ENCODE measurements at regions not wholly inside any gene's neighbourhood (a gene's known extent, or its start where the extent isn't known, plus 50 kb on each side); places are given as distances from the start of the nearest gene placed in this dataset.

- no peaks in the 10 kb centered on the region for H3K36me3 ChIP-seq
- 22% methylated on average over 2 of the region's 2 CpGs for WGBS
- no peak overlapping the region for H3K4me3 ChIP-seq
- TF ChIP-seq CTCF (IDR thresholded peaks at IDR 0.05) (no peak), POLR2AphosphoS5 (IDR thresholded peaks at IDR 0.05) (no peak), POLR2A (IDR thresholded peaks at IDR 0.05) (no peak)
- intact Hi-C loops (cut with DNase I) = no loop called here
- no peaks in the 10 kb centered on the region for H3K4me1 ChIP-seq (replicated peaks)
- H3K27me3 ChIP-seq (replicated peaks; ENCODE audit: insufficient read depth) = no peaks in the 10 kb centered on the region
- H3K9me3 ChIP-seq = no peaks in the 10 kb centered on the region
- H3K27ac ChIP-seq = no peak overlapping the region
- no peak for DNase-seq (ENCODE audit: low spot score)
These were observed 134.2 kb downstream of the TLR5 start for GRCh38 chr1:223008808-223009207.

GRCh38 chr1:223009406-223009805, 133.6 kb downstream of the TLR5 start:
- Histone ChIP-seq H3K9me3 (no peaks in the 10 kb centered on the region), H3K4me3 (no peak overlapping the region), H3K27me3 (replicated peaks; ENCODE audit: insufficient read depth) (no peaks in the 10 kb centered on the region), H3K27ac (no peak overlapping the region), H3K4me1 (replicated peaks) (no peaks in the 10 kb centered on the region), H3K36me3 (no peaks in the 10 kb centered on the region)
- TF ChIP-seq CTCF (IDR thresholded peaks at IDR 0.05) (no peak), POLR2AphosphoS5 (IDR thresholded peaks at IDR 0.05) (no peak), POLR2A (IDR thresholded peaks at IDR 0.05) (no peak)
- DNase-seq (ENCODE audit: low spot score) = no peak
- WGBS = 81% methylated on average over 2 of the region's 3 CpGs
- intact Hi-C loops (cut with DNase I) = no loop called here

GRCh38 chr1:223010582-223011504, 132.2 kb downstream of the TLR5 start:
- Histone ChIP-seq H3K4me1 (replicated peaks) (no peaks in the 10 kb centered on the region), H3K27ac (no peak overlapping the region), H3K4me3 (no peak overlapping the region), H3K36me3 (no peaks in the 10 kb centered on the region), H3K9me3 (no peaks in the 10 kb centered on the region), H3K27me3 (replicated peaks; ENCODE audit: insufficient read depth) (no peaks in the 10 kb centered on the region)
- intact Hi-C loops (cut with DNase I) = no loop called here
- no peak for DNase-seq (ENCODE audit: low spot score)
- no peak for TF ChIP-seq POLR2AphosphoS5 (IDR thresholded peaks at IDR 0.05)
- TF ChIP-seq CTCF (IDR thresholded peaks at IDR 0.05) = no peak
- no peak for TF ChIP-seq POLR2A (IDR thresholded peaks at IDR 0.05)
- WGBS = 30% methylated on average over 8 of the region's 8 CpGs

- Histone ChIP-seq H3K4me1 (replicated peaks) (no peaks in the 10 kb centered on the region), H3K4me3 (no peak overlapping the region), H3K36me3 (no peaks in the 10 kb centered on the region), H3K9me3 (no peaks in the 10 kb centered on the region), H3K27me3 (replicated peaks; ENCODE audit: insufficient read depth) (no peaks in the 10 kb centered on the region), H3K27ac (no peak overlapping the region)
- 53% methylated on average over 5 of the region's 5 CpGs for WGBS
- intact Hi-C loops (cut with DNase I) = no loop called here
- no peak for TF ChIP-seq CTCF (IDR thresholded peaks at IDR 0.05)
- TF ChIP-seq POLR2AphosphoS5 (IDR thresholded peaks at IDR 0.05) = no peak
- TF ChIP-seq POLR2A (IDR thresholded peaks at IDR 0.05) = no peak
- no peak for DNase-seq (ENCODE audit: low spot score)
These were observed 131.6 kb downstream of the TLR5 start for GRCh38 chr1:223011505-223011856.
